ENCODE measurements at regions not wholly inside any gene's neighbourhood (a gene's known extent, or its start where the extent isn't known, plus 50 kb on each side); places are given as distances from the start of the nearest gene placed in this dataset.

GRCh38 chr6:145257704-145258103, 477.6 kb downstream of the EPM2A start:
- TF ChIP-seq, protein P1, sequence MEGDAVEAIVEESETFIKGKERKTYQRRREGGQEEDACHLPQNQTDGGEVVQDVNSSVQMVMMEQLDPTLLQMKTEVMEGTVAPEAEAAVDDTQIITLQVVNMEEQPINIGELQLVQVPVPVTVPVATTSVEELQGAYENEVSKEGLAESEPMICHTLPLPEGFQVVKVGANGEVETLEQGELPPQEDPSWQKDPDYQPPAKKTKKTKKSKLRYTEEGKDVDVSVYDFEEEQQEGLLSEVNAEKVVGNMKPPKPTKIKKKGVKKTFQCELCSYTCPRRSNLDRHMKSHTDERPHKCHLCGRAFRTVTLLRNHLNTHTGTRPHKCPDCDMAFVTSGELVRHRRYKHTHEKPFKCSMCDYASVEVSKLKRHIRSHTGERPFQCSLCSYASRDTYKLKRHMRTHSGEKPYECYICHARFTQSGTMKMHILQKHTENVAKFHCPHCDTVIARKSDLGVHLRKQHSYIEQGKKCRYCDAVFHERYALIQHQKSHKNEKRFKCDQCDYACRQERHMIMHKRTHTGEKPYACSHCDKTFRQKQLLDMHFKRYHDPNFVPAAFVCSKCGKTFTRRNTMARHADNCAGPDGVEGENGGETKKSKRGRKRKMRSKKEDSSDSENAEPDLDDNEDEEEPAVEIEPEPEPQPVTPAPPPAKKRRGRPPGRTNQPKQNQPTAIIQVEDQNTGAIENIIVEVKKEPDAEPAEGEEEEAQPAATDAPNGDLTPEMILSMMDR (IDR thresholded peaks at IDR 0.05): no peak
- TF ChIP-seq POLR2A (IDR thresholded peaks at IDR 0.05) (no peak), POLR2AphosphoS5 (IDR thresholded peaks at IDR 0.05; ENCODE audit: insufficient read depth in 1 of 2, low read depth in 1 of 2) (no peak)

All from vagina (tissue), 2 donors.